HG03196 (cell line): ENCODE measurements at regions not wholly inside any gene's neighbourhood (a gene's known extent, or its start where the extent isn't known, plus 50 kb on each side); places are given as distances from the start of the nearest gene placed in this dataset.

ENCODE experiments used
- ATAC-seq: cut with Tn5 transposase; IDR thresholded peaks from one replicate; pipeline ENCODE4 v1.9.1; 2021; ENCODE audit not compliant: unreplicated experiment

DNA sequence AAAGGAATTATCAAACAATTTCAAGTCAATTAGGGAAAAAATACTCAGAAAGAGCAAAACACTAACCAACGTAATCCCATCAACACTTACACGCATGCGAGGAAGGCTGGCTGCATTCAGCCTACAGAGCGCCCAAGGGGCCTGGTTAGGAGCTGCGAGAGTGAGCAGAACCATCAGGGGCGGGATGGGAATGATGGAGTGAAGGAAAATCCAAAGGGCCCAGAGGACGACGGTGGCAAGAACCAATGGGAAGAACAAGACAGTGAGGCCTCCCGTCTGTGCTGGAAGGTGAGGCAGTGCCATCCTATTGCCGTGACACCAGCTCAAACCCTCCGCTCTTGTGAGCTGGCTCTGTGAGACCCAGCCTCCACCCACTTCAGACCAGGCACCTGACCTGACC, 253.0 kb downstream of the IRS2 start:
- no peak for ATAC-seq

DNA sequence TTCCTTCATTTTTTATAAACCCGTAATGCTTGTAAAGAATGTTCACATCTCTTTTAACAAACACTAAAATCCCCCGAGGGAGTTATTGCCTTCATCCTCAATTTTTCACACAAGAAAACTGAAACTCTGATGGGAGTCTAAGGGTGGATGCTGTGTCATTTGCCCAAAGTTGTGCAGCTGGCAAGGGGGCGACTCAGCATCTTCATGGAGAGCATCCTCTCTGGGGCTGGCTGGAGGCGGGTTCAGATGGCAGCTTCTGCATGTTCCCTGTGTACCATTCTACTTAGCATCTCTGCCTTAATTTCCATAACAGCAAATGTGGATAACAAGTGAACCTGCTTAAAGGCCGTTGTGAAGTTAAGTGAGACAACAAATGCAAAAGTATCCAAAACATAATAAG, 256.4 kb downstream of the IRS2 start:
- ATAC-seq, result no peak

DNA sequence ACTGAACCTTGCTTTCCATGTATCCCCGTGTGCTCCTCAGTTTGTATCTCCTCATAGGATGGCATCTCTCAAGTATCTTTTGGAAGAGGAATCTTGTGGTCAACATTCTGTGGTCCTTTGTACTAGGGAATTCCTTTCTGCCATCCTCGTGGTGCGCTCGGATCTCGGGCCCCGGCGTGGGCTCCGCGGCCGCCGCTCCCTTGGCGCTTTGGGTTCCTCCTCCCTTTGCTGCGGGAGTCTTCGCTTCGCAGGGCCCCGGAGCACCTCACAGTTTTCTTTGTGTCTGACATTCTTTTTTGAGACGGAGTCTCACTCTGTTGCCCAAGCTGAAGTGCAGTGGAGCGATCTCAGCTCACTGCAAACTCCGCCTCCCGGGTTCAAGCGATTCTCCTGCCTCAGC, 264.7 kb downstream of the IRS2 start:
- ATAC-seq, result no peak

DNA sequence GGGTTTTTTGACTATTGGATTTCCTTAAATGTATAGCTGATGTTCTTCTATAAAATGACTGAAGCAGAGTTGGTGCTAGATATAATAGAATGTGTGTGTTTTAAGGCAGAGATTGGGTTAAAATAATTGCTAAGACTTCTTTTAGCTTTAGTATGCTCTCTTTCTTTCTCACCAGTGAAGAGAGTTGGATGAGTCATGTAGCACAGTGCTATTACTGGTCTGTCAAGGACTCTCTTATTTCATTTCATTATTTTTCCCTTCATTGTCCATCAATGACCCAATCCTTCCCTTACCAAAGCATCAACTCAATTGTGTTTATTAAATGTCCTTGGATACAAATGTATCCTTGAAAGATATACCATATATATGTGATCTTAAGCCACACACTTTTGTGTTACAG, 268.9 kb downstream of the IRS2 start:
- ATAC-seq, result no peak

DNA sequence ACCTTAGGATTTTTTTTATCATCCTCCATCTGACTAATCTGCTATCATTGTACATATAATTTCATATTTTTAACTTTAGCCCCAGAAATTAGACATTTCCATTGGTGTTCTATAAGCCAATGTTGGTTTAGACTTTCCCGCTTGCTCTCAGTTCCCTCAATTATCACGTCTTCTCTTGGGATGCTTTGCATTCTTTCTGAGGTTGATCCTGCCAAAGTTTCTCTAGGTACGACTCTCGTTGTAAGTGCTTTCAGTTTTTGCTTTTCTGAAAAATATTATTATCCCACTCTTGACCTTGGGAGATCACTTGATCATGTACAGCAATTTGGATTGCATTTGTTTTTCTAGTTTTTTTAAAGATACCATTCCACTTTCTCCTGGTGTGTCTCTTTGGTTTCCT, 270.2 kb downstream of the IRS2 start:
- ATAC-seq, result no peak

DNA sequence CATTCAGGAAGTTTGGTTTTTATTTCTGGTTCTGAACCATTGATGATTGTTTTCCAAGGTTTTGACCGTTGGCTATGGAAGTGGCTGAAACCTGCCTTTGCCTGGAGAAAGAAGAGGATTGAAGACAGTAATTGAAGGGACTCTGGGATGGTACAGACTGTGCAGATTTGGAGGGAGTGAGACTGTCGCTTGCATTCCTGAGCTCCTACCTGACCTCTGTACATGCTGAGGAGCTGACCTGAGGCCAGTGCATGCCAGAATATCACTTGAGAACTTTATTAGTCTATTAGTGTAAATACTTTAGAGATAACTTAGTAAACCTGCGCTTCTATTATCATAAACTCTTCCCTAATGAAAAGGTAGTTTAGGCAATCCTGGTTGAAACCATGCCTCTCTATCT, 276.4 kb downstream of the IRS2 start:
- no peak for ATAC-seq

DNA sequence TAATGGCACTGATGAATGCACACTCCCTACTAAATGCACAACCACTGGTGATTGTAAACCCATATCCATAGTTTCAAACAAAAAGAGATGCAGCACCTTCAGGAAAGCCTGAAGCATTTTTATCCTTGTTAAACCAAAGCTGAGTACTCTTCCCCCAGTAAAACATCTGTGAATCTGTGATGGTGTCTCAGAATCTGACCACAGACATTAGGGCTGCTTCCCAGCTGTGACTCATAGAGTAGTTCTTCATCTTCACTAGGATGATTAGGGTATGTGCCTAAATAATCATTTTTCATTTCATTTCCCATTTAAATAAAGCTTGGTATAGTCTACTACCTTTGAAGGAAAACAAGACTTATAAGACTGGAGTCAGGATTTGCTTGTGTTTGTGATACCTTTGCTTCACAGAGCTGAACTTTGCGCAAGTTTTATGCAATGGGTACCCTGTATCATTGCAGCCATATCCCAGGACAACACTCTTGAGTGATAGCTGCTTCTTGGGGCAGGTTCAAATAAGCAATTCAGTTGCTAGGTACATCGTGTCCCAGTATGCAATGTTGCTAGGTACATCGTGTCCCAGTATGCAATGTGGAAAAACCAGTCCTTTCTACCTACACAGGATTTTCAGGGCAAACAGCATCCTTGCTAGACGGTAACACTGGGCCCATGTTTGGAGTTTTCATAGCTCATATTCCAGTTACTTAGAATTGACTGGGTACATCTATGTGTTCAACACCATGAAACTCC, 277.1 kb downstream of the IRS2 start:
- no peak for ATAC-seq

DNA sequence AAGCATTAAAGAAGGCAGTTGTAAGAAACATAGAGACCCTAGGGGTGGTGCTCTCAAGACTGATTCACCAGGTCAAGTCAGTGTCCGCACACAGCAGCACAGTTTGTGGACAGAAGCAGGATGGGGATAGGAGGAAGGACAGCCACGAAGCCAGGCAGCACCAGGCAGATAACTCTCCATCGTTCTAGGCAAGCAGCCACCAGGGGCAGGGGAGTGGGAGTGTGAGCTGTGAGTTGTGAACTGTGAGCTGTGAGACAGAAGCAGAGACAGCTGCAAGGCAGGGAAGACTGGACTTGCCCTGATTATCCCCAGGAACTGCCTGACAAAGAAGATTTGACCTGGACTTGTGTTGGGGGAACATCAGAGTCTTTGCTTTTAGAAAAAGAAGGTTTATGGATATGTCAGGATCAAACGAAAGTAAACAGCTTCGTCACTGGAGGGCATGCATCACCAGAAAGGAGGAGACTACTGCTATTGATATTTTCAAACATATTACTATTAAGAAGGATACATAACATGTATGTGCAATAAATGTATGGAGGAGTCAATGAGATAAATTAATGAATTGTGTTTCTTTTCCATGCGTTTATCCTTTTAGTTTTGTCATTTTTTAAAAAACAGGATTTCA, 286.1 kb downstream of the IRS2 start:
- no peak for ATAC-seq

DNA sequence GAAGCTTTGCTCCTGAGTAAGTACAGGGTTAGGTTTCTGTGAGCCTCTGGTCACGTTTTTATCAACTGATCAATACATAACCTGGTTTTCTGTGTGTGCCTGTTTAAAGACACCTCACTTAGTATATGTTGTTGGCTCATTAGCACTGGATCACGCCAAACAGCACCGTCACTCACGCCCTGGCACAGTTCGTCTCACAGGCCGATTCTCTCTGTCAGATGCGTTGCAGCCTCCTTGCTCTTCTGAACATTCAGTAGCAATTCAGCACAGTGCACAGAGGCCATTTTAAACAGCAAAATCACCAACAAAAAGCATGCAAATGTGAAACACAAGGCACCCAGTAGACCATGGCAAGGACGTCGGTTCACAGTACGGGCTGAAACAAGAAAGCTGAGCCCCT, 288.5 kb downstream of the IRS2 start:
- ATAC-seq, result no peak

DNA sequence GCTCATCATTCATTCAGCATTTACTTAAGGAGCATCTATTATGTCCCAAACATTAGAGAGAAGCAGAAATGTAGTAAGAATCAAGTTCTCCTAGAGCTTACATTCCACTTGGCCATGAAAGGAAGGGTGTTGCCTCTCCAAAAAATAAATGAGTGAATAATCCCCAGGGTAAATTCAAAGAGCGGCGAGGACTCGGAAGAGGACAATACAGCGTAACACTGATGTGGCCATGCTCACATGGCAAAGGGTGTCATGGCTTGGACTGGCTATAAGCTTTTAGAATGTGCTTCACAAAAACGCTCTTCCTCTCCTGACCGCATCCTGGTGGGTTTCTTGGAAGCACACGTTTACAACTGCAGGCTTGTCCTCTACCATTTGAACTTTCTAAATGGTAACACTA, 290.2 kb downstream of the IRS2 start:
- ATAC-seq, result no peak

DNA sequence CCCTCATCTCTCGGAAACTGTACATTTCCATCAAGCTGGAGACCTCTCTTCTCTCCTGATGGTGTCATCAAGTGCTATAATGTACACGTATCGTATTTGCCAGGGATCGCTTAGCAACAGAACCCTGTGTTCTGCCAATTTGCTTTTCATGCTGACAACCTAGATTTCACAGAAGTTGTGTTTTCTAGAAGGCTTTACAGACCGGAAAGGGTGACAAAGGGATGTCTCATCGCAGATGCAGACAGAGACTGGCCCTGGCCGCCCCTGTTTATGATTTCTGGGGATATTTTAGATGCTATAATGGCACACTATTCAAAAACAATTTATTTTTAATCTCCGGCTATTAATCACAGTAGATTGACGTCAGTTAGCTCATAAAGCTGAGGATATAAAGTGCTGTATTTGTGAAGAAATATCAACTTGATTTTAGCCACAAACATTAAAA, 291.4 kb downstream of the IRS2 start:
- no peak for ATAC-seq

DNA sequence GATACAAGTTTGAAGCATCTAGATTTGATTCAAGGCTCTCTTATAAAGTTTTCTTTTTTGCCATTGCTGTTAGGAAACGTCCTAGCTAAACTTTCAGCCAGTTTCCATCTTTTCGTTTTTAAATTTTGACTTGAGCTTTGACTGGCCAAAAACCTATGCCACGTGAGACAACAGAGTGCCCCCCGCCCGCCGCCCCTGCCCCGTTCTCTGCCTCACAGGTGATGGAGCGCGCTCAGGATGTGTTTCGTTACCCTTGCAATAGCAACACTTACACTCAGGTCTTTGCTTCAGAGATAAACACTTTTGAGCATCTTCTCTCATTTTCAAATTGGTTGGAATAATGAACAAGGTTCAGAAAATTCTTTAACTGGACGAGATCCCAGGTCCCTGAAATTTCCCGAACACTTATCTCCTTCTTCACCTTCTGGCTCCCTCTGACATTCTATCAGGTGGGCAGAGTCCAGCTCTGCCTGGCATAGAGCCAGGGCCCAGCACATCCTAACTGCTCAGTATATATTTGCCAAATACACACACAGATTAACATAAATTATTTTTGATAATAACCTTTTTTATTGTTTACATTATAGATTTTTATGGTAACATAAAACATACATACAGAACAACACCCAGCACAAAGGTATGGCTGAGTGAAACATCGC, 301.1 kb downstream of the IRS2 start:
- ATAC-seq, result no peak

DNA sequence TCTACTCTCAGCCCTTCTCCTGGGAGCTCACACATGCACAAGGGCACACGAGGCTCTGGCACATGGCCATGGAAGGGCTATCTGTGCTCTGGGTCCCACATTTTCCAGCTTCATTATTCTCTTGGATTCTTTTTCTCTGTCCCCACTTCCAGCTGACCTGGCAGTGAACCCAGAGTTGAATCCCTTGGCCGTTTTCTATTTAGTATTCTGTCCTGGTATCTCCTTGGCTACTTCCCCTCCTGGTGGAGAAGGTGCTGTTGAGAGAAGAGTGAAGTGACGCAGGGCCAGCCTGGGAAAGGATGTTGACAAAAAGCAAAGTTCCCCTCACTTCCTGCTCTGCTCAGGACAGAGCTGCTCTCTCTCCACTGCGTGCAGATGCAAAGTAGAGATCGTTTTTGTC, 303.1 kb downstream of the IRS2 start:
- no peak for ATAC-seq

DNA sequence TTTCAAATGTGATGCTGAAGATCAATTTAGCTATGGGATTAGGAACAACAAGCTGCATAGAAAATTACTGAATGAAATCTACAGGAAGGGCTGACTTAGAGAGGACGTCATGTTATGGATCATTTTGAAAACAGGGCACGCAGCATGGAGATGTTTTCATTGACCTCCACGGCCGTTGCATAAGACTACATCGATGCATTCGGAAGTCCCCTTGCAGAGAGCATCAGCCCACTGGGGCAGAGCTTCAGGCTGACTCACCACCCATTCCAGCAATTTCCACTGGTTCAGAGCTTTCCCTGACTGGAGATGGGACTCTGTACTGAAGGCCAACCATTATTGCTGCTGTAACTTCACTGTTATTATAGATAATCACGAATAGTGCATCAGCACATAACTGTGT, 305.3 kb downstream of the IRS2 start:
- ATAC-seq, result no peak

DNA sequence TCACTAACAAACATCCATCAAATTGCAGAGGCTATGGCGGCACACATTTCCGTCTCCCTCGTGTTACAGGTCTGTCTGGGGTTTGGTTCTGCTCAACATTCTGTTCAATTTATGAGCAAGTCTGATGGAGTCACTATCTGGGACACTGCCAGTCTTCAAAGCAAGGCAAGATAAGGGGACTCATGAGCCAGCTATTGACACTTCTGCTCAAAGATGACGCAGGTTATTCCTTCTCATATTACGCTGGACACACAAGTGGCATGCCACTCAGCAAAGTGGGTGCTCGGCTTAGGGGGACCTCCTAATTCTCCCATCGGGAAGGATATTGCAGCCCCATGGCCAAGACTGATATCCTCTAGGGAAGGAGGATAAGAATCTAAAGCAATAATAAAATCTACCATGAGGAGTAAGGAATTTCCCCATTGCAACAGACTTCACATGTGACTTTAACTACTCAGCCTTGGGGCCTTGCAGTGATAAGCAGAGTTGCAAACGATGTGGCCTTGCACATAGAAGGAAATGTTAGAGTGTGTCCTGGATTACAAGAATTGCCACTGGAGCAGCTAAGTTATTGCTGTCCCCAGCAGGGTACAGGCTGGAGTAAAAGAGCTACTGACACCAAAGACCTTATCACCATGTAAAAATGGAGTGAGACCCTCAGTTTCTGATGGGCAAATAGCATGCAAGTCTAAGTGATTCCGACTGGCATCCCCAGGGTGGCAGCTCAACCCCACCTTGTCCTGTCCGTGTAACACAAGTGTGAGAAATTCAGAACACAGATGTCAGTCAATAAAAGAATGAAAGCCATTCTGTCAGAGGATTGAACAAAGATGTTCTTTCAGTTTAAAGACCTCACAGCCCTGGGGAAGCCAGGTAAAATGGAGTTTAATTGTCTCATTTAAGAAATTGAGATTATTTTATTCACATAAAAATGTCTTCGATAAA, 306.1 kb downstream of the IRS2 start:
- no peak for ATAC-seq

DNA sequence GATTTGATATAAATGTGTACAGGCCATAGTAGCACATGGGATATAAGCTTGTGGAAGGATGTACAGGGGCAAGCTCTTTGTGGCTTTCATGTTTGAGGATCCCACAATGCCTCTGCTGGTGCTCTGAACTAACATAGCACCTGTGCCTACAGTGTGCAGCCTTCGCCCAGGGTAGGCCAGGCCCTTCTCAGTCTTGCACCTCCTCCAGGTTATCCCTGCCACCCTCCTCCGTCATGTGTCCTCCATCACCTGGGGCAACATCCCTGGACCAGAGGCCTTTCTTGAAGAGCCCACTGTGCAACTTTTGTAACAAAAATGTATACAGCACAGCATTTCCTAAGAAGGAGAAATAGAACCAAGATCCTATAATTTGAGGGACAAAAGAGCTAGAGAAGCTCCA, 306.8 kb downstream of the IRS2 start:
- no peak for ATAC-seq

DNA sequence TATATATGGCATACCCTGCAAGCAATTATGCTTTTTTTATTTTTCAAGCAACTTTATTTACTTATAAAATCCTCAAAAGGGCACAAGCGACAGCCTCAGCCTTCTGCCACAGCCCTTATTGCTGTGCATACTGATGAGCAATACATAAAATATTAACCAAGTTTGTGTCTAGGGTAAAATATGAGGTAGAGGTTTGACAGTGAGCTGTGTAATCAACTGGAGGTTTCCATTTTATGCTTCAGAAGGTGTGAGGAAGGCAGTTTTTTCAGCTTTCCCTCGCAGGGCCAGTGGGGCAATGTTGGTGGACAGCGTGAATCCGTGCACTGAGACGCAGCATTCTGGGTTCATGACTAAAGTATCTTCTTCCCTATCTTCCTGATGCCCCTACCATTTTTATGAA, 310.4 kb downstream of the IRS2 start:
- no peak for ATAC-seq

DNA sequence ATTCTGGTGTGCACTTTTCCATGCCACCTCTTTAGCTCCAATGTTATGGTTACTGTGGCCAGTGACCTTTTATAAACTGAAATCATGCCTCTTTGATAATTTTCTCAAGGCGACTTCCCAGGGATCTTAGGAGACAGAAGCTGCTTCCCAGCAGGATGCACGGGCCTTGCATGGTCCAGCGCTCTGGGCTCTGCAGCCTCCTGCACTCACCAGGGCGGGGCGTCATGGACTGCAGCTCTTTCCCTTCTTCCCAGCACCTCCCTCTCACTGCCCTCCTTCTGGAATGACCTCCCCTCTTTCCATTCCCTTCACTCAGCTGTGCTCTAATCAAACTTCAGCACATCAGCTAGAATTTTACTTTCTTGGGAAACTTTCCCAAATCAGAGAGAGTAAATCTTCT, 318.3 kb downstream of the IRS2 start:
- no peak for ATAC-seq

DNA sequence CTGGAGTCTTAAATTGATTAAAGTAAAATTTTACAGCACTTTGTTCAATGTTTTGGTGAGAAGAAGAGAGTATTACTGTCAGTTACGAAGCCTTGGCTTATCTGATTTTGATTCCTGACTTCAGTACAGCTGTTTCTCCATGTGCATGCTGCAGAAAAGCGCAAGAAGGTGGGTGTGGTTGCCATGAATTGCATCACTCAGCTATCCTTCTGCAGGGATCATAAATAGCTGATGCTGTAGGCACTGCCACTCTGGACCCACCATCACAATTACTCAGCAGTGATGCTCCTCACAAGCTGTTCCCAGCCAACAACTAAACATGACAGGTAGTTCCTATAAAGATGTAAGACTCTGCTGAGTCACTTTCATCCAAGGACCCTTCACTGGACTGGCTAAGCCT, 321.2 kb downstream of the IRS2 start:
- ATAC-seq, result no peak

DNA sequence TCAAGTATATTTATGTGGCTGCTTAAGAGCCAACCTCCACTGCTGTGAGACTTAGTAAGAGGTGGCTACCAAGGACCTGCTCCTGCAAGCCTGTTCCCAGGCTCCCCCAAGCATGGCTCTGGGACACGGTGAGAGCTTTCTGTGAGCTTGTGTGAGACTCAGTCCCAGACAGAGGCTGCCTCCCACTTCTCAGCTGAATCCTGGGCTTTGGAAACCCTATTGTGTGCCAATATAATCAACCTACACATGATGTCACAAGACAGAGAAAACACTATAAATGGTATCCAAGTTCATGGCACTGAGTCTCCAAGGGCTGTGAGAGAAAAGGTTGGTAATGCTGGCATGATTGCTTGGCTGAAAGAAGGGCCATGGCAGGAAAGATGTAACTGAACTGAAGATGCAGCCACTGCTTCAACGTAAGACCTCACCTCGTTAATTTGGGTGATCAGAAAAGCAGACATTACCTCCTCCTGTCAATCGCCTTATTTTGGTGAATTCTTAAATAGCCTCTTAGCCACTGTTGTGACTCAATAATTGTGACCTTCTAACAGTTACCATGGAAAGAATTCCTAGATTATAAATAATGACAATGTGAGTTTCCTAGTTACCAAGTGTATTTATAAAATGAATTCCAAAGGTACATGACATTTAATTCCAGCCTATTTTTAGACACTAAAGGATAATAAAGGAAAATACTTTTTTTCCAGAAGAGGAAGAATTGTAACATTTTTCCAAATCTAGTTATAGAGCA, 332.0 kb downstream of the IRS2 start:
- no peak for ATAC-seq

DNA sequence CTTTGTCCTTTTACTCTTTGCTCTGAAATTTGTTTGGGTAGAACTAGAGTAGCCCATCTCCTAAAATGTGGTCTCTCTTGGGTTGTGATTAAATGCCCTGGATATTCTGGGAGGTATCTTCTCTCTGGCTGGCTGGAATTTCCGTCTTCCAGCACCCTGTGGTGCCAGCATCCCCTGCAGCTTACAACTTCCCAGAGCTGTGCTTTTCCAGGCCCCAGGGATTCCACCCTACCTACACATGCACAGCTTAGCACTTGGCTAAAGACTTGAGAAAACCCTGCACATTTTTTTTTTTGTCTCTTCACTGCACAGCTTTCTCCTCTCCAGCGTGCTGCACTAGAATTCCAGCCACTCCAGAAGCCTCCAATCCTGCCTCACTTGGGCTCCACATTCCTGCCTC, 334.7 kb downstream of the IRS2 start:
- no peak for ATAC-seq
